DMS53 (cell line): ENCODE measurements at regions not wholly inside any gene's neighbourhood (a gene's known extent, or its start where the extent isn't known, plus 50 kb on each side); places are given as distances from the start of the nearest gene placed in this dataset.
A peak's percentile ranks its signal among the peaks of the same experiment; 100 is the strongest.

Experiments
- DNase-seq: peaks from one replicate; lab custom pipeline; 2025; lab: John Stamatoyannopoulos, UW

DNA sequence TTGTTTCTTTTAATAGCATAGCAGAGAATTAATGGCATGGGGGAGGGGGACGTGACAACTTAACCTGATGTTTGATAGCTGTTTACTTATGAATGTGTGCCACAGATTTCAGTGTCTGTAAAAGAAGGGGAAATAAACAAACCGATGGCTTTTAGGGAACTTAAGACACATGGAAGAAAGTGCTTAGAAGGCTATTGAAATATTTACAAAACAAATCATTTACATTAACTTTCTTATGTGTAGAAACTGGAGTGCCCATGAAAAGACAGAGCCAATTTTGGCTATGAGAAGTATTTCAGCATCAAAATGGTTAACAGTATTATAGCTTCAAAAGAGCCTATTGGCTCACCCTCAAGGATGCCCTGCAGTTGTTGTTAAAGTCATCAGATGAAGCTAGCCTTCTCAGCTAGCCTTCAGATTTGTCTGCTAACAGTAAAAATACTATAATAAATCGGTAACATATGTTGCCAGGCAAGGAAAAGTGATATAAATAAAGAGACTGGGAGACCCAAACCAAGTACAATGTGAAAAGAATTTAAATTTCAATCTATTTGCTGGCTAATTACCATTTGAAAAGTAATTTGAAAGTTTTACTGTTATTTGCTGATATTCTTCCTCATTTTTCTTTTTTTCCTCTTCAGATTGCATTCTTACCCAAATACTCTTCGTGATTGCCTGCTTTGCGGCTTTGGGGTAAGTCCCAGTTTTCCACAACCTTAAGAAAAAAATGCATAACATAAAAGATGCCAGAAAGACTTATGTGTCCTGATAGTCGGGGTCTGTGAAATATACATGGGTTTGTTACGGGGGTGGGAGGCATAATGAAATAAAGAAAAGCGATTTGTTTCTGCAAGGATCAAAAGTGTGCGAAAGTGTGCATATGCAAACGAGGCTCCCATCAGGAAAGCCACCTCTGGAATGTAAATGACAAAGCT, 256.4 kb downstream of the MEIS1 start:
- DNase-seq: no peak

DNA sequence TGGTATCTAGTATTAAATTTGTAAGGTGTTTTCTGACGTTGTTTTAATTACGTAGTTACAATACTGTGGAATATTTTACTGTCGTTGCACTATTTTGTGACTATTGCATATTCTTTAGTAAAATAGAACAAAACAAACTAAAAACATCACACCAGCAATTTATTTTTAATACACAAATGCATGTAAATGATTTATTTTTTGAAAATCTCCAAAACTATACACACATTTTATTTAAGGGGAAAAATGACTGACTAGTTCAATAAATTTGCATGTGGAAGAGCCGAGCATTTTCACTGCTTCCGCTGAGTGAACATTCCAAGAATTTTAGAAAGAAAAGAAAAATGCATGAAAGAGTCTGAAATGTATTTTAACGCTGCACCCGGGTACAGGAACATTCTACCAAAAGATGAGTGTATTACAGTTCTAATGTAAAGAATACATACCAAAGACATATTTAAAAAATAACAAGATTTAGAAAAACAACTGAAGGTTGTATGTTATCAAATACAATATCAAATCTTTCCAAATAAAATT, 257.7 kb downstream of the MEIS1 start:
- no peak for DNase-seq

DNA sequence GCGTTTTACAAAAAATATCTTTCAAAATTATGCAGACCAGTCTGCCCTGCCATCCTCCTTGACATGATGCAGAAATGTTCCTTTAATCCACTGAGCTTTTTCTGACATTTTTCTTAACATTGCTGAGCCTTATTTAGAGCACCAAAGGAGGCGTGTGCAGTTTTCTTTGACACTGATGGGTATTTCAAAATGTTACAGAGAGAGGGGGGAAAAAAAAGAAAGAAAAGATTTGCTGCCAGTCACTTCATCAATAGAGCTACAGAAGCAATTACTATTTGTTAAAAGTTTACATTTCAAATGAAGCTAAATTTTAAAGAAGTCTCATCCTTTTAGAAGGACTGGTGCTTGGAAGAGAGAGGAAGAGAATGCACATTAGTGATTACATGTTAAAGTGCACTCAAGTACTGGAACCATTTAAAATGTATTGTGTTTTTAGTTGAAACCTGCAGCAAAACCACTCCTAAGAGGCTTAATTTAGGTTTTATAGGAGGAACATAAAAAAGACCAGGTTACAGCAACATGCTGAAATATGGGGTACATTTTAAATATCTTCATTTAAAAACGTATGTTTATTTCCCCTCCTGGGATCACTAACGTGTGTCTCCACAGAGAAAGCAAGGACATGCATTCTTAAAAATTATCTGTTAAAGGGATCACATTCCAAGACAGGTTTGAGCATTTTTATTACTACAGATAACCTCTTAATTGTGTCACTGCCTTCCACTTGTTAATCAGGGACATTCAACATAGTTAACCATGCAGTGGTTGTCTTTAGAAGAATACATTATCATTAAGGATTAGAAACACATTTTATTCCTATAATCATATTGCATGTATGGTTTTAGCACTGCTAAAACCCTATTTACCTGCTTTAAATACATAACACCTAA, 258.4 kb downstream of the MEIS1 start:
- no peak for DNase-seq

DNA sequence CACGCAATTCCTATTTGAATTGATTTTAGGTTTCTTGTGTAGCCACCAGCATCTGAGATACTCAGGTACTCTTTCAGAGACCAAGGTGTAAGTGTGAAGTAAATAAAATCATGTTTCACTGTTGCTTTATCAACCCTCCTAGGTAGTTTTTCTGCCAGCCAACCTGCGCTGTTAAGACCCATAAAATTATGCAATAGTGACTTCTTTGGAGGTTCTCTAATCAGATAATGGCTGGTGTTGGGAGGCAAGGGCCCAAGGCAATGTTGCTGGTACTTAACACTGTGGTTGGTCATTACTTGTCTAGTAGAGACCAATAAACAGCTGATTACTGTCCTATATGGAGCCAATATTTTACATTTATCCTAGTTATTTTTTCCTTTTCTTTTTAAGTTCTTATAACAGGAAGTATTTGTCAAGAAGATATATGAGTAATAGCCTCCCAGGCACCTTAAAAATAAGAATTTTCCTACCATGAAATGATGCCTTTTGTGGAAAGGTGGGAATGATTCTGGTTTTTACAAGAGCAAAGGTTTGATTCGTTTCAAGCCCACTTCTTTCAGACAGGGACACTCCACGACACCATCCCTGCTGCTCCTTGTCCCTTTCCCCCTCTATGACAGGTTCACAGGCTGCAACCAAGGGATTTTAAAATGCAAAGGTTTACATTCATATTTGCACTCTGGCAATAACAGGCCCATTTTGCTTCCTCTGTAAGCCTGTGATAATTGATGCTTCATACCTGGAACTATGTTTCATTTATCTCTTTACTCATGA, 259.3 kb downstream of the MEIS1 start:
- DNase-seq: no peak

DNA sequence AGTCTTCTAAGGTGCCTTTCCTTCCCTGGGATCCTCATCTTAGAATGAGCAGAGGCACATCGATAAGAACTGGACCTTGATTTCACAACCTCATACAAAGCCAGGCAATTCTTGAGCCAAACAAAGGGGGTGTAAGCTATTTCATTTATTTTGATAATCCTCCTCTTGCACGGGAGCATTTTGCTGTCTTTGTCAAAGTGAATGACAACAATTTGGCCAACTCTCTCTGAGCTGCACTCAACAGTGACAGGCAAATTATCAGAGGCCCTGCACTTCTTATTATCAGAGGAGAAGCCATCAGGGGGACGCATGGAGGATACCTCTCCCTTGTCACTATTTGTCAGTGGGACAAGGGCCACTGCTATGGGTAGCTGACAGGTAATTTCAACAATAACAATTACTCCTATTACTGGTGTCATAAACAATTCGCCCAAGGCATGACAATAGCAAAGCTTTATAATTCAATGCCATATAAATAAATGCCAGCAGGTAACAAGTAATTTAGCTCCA, 260.4 kb downstream of the MEIS1 start:
- no peak for DNase-seq

DNA sequence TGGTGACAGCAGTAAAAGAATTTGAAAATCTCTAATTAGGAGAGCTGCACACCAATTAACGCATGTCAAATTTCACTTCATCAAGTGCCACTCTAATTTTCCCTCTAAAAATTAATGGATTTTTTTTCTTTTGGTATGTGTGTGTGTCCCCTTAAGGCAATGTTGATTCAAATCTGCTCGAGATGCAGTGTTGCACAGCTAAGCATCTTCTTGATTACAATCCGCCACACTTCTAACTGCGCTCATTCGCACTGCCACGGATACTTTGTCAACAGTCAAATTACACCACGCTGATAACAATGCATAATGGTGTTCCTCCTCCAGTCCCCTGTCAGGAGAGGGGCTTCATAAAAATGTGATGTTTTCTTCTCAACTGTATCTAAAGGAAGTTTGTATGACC, 261.4 kb downstream of the MEIS1 start:
- peak; percentile 65 for DNase-seq

DNA sequence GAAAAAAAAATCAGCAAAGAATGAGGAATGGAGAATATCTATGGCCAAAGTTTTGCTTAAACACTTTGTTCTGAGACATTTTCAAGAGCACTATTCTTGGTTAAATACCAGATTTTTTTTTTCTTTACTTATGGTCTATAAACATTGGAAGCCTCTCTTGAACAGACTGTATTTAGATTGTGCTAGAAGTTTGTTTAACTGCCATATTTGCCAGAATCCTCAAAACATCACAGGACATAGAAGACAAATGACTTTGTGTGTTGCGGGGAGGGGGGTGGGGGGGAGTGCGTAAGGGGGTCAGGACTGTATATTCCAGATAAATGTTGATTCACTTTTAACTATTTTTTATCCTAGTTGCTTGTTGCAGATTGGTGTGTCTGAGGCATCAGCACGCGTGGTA, 262.0 kb downstream of the MEIS1 start:
- DNase-seq: peak; percentile 37

DNA sequence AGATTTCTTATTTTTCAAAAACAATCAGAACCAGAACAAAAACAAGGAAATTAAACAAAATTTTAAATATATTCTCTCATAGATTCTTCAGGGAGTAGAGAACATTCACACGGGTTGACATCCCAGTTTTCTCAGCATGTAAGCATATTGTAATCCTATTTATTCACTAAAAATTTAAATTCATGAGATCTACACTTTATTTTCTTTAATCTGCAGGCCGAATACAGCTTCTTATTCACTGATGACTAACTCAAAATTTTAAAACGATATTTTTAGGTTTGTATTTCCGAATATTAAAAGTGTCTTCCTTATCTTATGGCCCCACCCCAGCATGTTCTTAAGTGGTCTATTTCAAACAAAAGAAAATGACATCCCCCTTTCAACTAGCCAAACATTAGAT, 262.4 kb downstream of the MEIS1 start:
- DNase-seq: no peak

DNA sequence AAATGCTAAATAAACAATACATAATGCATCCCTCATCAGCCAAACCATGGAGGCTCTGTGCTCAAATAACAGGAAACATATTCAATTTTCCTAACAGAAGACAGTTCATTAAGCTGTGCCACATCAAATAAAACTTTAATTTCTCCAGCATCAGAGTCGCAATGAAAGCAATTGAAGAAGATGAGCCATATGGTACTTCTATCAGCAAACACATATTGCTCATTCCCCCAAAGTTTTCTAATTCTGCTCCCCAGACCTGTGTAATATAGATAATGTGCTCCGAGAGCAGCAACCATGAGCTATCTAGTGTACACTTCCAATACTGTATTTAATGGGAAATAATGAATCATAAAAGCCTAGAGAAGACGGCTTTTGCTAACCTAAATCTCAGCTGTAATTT, 263.2 kb downstream of the MEIS1 start:
- no peak for DNase-seq

DNA sequence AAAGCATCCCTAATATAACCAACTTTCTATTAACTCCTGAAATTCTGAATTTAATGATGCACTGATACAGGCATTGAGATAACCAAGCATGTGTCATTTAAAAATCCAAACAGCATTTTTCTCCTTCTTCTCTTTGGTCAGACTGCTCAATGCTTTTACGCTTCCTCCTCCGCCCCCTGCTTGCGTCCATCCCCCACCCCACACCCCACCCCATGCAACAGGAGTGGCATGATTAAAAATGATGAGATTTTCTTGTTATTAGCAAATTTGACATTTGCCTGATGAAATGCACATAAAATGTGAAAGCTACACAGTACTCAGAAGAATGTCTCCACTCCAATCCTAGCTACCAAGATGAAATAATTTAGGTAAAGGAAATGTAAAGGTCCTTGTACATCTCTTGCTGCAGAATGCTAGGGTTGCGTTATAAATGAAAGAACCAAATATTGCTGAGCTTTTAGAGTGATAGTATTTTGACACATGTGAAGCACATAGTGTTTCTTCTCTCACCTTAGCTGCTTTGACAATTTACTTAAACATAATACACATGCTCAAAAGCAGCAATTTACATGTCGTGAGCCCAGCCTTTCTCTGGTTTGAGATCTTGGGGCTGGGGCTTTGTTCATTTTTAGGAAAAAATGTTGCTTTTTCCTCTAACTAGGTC, 263.8 kb downstream of the MEIS1 start:
- DNase-seq: no peak

DNA sequence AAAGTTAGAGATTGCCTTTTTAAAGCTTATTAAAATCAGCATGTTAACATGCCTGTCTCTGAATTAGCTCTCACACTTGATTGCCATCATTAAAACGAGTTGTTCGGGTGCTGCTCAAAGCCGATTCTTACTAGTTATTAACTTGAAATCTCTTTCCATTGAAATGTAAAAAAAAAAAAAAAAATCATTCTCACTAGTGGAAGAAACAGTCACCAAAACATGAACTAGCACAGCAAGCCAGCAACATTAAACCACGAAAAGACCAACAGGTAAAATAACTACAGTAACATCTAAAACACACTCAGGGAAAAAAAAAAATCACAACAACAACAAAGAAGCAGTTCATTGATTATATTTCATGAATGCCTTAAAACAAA, 264.5 kb downstream of the MEIS1 start:
- DNase-seq: no peak

DNA sequence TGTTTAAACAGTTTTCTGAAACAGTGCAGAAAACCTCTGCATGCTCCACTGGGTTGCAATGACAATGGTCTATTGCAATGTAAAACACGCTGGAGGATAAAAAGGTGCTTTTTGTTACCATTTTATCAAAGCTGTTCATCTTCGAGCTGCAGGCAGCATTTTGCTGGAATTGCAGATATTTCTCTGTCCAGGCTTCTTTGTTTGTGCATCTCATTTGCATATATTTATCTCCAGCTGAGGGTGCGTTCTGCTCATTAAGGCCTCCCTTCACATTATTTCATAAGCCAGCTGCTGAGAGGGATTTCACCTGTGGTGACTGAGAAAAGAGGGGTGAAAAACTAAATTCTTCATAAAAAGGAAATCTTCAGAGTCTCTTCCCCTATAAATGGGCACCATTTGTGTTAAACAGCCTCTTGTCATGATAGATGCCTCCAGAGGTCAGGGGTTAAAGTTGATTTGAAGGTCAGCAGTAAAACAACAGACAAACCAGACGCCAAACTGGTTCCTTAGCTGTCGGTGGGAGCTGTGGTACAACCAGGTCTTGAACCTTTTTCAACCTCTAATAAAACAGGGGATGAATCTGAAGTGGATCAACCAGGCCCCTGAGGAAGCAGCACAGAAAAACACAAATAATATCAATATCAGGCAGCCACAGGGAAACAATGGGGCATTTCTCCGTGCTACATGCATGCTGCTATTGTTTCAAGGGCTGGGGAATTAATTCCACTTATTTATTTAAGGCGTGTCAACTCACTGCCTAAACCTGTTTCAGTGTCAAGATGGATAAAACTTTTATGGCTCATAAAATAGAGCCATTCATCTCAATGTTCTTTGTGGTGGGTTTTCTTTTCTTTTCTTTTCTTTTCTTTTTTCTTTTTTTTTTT, 265.1 kb downstream of the MEIS1 start:
- DNase-seq: peak; percentile 6

DNA sequence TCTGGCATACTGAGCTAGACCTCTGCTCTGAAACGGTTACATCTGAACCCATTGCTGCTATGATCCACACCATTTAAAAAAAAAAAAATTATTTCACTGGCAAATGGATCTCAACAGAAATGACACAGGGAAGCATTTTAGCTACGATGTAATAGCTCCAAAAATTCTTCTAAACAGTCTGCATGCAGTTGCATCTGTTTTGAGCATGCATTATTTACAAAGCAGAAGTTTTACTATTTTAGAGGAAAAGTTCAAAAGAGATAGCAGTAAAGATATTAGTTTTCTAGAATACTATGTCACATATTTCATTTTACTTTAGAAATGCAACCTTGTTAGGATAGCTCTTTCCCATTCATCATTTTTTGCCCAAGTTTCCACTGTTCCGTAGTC, 265.7 kb downstream of the MEIS1 start:
- no peak for DNase-seq

DNA sequence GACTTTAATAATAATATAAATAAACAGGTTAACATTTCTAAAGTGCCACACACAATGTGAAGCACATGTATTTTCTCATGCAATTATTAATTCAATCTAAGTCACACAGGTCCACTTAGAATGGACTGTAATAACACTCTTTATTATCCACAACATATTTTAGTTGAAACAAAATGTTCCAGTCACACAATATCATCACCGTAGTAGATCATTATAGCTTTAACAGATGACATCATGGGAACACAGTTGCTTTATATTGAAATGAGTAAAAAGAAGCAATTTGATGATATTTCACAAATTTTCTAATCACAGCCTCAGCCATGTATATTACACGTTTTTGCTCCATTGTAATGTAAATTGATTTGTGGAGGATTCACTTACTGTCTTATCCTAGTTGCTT, 266.3 kb downstream of the MEIS1 start:
- DNase-seq: no peak

DNA sequence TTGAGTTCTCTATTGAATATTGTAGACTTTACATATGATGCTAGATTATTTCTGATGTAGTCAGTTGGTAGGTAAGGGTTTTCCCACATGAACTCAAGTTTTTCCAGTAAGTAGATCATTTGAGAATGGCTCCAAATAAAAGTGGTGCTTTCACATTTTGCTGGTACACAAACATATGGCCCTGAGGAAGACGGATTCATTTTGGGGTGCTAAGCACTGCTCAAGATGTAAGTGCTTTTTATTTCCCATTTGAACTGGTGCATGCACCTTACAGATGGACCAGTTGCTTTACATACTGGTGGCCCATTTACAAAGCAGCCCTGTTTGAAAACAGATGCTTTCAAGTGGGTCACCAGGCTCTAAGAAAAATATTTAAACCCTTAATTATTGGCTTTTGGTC, 266.7 kb downstream of the MEIS1 start:
- DNase-seq: no peak

DNA sequence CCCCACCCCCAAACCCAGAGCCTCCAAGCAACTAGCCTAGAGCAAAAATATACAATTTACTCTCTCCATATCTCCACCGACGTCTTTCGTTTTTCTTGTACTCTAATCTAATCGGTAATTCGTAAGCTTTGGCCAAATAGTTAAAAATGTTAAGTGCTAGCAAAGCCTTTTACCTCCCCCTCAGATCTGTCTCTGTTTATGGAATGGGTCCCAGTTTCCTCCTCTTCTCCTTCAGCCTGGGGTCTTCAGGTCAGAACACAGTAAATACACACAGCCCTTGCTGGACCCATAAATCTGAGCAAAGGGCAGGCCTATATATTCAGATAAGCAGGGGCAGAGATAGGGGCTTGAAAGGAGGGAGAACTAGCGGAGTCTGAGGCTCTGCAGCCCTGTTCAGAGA, 267.4 kb downstream of the MEIS1 start:
- no peak for DNase-seq

DNA sequence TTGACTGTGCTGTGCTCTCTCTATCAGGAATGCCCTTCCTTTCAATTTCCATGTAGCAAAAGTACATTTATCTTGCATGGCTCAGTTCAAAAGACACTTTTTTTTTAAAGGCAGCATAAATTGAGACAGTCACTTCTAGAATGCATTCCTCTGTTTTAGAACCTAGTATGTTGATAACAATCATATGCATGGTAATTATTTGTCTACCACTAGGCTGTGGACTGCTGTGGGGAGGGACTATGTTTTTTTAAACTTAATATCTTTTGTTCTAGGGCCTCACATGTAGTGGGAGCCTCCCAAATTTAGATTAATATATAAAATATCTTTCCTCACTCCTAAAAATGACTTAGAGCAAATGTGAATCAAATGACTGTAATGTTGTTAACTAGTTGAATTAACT, 269.9 kb downstream of the MEIS1 start:
- no peak for DNase-seq

DNA sequence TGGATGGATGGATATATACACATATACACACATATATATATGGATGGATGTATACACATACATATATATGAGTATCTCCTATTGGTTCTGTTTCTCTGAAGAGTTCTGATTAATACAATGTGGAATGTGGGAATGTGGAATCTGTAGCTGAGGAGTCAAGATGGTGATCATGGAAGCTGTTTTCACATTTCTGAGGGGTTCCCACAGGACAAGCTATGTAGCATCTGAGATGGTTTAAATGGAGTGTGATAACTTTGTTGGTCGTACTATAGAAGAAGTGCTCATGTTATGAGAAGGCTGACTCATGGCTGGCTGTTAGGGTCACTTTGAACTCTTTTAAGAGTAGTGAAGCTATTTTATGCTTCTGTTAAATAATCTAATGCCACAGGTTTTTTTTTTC, 279.7 kb downstream of the MEIS1 start:
- no peak for DNase-seq

DNA sequence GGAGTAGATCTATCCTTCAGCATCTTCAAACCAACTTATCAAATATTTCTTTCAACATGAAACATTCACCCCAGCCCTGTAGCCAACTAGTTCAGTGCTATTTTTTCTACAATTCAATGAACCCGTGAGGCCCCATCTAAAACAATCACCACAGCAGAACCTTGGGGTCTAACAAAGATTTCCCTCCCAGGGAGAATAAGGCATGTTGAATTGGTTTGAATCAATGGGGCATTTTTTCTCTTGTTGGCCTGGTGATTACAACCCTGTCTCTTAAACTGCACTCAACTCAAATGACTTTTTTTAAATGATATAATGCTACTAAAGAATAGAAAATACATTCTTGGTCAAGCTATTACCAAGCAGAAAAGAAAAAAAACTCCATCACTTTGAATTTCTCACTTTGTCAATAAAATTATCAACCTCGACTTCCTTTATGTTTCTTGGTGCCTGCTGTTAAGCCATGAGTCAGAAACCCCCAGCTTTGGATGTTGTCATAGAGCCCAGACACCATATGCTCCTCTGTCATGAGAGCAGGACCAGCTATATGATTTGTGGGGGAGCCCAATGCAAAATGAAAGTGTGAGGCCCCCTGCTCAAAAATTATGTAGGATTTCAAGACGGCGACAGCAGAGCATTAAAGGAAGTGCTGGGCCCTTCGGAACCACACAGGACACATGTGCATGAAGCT, 282.4 kb downstream of the MEIS1 start:
- no peak for DNase-seq

DNA sequence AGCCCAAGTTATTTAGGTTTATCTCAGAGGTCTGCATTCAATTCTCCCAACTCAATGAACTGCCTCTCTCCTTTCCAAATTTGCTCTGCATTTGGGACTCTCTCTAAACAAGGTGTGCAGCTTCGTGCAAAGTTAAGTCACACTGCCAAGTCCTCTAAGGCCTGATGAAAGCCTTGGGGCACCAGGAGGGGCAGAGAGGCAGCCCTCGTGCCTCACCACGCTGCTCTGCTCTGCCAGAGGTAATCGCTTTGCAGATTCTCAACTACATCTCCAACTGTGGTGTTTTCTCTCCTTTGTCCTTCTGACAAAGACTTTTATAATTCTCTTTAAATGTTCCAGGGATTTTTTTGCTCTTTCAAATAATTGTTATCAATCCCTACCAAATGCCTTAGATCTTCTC, 283.0 kb downstream of the MEIS1 start:
- DNase-seq: no peak
